HG02870 (cell line): ENCODE measurements at regions not wholly inside any gene's neighbourhood (a gene's known extent, or its start where the extent isn't known, plus 50 kb on each side); places are given as distances from the start of the nearest gene placed in this dataset.
"Not testable (repeated sequence)": the region's sequence is repeated elsewhere in the genome, so short reads cannot be mapped to it uniquely, and the experiment has no call there.

Source experiments
- ATAC-seq: cut with Tn5 transposase; IDR thresholded peaks from one replicate; pipeline ENCODE4 v1.9.1; 2021; ENCODE audit warnings: mild to moderate bottlenecking, moderate library complexity; ENCODE audit not compliant: unreplicated experiment

DNA sequence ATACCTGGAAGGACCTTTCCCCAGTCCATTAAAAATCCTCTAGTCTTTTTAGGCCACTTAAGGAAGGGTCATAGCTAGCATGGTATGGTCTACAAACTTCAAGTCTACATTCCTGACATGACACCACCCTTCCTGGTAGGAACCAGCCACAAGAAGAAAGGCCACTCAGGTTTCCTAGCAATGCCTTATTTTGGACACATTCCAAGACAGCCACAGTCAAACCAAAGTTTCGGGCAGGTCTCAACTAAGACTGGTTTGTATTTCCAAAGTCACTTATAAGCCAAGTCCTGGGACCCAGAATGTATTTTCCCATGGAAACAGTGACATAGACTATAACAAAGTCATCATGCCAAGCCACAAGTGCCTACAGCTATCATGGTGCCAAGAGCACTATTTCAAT is 50.6 kb upstream of the SLC44A3 start:
- no peak for ATAC-seq

- no peak for ATAC-seq
These were observed 52.1 kb upstream of the SLC44A3 start for GRCh38 chr1:94768036-94768435.

GRCh38 chr1:94765958-94766357 is 54.2 kb upstream of the SLC44A3 start:
- ATAC-seq: no peak

GRCh38 chr1:94759188-94759587 is 61.0 kb upstream of the SLC44A3 start:
- no peak for ATAC-seq

DNA sequence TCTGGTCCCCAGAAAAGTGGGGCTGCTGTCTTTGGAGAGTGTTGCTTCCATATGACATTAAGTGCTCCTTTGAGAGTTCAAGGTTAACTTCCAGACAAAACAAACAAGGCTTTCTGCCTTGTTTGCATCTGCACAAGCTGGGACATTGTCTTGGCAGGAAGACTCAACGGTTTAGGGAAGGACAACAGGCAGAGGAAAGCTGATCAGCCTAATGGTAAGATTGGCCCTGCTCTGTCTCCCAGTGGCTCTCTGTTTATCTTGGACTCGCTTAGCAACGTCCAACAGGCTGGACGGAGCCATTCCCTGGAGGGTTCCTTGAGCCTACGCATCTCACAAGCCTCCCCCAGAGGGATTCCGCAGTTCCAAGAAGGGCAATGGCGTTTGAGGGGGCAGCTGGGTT is 62.2 kb upstream of the SLC44A3 start:
- ATAC-seq: no peak

- no peak for ATAC-seq
These were observed 64.5 kb upstream of the SLC44A3 start for GRCh38 chr1:94755675-94756074.

DNA sequence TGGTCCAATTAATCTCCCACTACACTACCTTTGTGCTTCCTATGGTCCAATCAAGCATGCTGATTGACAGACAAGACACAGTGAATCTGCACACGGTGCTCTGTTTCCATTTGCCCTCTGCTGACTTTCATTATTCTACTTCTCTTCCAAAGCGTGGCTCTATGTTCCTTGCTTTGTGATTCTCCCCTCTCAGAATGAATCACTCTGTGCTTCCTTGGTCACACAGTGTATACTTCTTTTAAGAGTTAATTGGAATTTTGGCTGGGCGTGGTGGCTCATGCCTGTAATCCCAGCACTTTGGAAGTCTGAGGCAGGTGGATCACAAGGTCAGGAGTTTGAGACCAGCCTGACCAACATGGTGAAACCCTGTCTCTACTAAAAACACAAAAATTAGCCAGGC is 65.1 kb upstream of the SLC44A3 start:
- not testable (repeated sequence) for ATAC-seq

DNA sequence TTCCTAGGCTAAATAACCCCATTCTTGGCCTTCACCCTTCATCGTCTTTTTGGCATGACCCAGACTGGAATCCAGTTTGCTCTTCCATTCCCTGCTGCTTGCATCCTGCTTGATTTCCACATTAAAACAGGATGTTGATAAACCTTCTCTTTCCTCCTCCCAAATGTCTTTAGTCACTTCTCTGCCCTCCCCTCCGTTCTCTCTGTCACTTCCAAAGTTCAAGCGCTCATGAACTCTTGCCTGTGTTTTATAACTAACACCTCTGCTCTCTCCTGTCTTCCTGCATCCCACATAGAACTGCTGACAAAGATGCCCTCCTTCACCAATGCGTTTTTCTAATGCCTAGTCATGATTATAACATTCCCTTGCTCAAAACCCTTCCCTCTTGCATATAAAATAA is 65.6 kb upstream of the SLC44A3 start:
- ATAC-seq: no peak

DNA sequence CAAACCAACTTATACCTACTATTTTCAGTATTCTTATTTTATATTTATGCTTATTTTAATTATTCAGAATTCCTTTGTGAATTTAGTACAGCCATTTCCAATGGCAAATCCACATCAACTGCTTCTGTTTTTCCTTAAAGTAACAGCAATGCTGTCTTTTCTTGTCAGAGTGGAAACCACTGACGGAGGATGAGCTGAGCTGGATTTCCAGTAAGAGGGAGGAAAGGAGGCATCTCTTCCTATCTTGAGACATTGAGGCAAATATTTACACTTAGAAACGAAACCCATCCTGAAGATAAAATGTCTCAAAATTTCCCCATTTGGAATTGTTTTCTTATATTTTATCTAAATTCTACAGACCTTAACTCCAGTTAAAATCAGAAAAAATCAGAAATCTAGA is 66.1 kb upstream of the SLC44A3 start:
- no peak for ATAC-seq

DNA sequence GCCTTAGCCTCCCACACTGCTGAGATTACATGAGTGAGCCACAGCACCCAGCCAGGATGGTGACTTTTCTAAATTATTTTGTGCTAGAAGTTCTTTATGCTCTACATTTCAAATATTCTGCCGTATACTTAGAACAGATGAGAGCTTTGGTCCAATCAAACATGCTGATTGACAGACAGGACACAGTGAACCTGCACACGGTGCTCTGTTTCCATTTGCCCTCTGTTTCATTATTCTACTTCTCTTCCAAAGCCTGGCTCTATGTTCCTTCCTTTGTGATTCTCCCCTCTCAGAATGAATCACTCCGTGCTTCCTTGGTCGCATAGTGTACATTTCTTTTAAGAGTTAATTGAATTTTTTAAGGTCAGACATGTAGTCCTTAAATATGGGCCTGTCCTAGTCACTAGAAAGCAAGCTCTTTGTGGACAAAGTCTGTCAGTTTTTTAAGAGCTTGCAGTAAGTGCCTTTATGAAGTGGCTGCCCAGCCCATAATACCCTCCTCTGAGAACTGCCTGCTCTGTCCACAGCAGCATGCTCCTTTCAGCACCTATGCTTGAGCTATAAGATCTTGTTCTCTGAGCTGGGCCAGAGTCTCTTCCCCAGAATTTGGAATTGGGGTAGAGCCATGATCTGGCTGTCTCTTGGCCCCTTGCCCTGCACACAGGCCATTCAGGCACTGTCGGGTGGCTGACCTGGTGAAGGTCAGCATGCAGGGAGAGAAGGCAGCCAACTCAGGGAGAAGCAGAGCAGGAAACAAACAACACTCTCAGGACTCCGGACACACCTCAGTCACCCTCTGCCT is 66.8 kb upstream of the SLC44A3 start:
- ATAC-seq: no peak

DNA sequence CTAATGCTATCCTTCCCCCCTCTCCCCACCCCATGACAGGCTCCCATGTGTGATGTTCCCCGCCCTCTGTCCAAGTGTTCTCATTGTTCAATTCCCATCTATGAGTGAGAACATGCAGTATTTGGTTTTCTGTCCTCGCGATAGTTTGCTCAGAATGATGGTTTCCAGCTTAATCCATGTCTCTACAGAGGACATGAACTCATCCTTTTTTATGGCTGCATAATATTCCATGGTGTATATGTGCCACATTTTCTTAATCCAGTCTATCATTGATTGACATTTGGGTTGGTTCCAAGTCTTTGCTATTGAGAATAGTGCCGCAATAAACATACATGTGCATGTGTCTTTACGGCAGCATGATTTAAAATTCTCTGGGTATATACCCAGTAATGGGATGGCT is 68.7 kb upstream of the SLC44A3 start:
- not testable (repeated sequence) for ATAC-seq

DNA sequence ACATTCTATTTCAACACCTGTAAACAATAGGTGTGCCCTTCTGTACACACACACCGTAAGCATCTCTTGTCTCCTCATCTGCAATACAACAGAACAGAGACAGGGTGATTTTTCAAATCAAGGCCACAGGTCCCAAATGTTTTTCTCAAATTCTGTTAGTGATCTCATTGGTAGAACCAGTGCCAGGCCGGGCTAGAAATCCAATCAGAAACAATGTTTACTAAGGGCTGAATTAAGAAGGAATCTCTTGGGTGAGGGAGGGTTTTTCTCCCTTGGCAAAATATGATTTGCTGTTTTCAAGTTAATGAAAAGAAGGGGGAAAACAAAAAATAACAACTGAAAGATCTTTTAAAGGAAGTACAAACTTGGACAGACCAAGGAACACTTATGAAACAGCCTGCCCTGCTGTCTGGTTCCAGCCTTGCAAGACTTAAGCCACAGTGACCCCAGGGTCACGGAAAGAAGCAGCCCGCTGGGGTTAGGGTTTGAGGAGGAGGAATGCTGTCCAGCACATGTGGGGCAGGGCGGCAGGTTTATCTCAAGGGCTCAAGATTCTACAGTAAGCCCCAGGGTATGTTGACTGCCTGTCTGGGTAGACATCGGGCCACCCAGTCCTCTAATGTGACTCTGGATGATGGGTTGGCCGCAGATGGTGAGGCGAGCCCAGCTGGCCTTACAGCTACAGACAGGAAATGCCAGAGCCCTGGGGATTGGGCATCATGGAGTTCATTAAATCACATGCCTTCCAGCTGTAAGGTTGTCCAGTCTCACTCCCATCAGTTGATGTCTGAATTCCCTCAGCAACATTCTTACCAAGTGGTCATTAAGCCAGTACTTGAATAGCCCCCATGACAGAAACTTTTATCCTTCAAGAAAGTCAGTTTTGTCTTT is 73.3 kb upstream of the SLC44A3 start:
- no peak for ATAC-seq

DNA sequence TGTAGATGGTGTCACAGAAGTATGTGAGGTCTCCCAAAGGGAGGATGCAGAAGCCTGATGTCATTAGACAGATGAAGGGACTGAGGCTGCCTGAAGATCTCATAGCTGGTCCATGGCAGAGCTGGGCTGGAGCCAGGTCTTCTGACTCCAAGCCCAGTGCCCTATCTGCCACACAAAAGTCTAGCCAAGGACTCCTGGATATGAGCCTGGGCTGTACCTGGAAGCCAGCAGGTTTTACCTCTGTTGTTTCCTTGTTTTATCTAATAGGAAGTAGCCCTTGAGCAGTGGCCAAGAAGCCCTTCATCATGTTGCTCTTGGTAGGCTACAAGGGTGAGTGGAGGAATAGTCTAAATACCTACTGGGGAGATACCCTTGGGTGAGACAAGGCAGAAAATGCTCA is 74.4 kb upstream of the SLC44A3 start:
- no peak for ATAC-seq

DNA sequence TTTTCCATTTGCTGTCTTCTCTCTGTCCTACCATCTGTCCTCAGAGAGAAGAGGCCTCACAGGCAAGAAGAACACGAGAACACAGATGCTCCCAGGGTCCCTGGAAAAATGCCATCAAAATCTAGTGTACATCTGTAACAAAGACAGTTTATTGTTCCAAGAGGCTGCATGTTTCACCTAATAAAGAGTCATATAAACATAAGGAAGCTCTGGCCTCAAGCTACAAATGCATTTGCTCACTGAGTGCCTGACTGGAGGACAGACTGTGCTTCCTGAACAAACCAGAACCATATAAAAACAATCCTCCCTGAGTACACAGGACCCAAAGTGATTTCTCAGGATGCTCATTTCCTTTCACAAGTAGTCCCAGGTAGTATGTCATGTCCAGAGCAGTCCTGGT is 76.3 kb upstream of the SLC44A3 start:
- no peak for ATAC-seq

DNA sequence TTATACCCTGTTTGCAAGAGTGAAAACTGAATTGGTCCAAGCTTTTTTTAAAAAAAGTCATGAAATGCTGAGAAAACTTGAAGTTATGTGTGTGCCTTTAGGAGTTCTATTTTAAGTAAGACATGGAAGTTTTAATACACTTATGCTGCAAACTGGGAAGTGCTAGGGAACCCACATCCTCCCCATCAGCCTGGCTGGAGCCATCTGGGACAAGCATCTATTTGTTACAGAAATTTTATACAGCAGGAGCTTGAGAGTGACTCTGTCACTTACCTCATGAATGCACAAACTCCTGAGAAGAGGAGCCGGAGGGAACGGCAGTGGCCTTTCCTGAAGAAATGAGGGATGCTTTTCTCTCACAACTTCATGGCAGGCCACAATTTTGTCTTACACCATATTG is 78.2 kb upstream of the SLC44A3 start:
- ATAC-seq: no peak

GRCh38 chr1:94741510-94741909 is 78.6 kb upstream of the SLC44A3 start:
- no peak for ATAC-seq

DNA sequence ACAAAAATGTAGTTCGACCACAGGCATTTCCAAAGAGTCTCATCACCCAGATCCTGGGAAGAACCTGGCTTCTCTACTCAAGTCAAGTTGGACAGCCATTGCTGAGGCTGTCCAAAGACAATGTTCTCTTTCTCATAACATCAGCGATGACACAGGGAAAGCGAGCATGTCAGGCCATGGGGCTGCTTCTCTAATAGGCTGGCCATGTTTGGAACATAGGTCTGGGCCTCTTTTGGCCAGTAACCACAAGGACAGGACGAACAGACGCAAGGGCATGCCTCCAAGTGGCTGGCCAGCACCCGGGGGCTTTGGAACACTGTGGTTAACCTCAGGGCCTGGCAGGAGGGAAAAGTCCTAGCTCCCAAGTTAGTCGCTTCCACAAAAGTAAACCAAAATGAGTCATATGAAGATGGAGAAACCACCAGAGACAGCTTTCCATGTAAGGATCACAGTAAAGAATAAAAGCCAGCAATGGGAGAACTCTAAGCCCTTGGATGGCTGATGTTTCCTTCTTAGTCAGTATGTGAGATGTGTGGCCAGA is 80.6 kb upstream of the SLC44A3 start:
- no peak for ATAC-seq

DNA sequence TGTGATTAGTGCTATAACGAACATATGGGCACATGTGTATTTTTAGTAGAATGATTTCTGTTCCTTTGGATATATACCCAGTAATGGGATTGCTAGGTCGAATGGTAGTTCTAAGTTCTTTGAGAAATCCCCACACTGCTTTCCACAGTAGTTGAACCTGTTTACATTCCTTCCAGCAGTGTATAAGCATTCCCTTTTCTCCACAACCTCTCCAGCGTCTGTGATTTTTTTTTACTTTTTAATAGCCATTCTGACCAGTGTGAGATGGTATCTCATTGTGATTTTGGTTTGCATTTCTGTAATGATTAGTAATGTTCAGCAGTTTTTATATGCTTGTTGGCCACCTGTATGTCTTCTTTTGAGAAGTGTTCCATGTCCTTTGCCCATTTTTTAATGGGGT is 81.8 kb upstream of the SLC44A3 start:
- ATAC-seq: no peak

DNA sequence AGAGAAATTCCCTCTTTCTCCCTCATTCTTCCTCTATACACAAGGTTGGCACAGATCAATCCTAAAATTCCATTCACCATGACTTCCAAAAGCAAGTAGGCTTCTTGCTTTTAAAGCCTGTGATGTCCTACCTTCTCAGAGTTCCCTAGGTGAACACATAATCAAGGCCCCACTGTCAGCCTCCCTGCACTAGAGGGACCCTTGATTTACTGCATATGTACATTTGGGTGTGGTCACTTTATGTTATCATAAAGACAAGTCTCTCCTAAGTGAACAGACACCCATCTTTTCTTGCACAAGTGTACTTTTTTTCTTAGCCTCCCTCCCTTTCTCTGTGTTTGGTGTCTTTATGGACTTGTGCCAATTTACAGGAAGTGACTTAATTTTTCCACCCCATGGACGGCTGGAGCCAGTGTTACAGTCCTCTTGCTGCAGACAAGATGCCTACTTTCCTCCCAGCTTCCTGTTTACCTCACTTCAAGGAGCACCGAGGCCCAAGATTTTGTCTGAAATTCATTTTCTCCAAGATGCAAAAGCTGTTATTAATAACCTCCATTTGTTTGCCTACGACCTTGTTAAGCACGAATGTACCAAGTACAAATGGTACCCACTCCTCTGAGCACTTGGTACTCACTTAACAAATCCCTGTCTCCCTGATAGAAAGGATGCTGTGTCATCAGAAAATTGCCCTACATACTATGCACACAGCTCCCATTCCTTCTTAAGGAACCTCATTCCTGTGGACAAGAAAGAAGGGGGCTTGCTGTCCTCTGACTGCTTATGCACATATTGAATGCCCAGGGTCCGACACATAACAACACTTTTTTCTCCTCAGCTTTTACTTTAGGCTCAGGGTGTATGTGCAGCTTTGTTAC is 82.8 kb upstream of the SLC44A3 start:
- no peak for ATAC-seq

GRCh38 chr1:94736549-94736948 is 83.6 kb upstream of the SLC44A3 start:
- no peak for ATAC-seq

DNA sequence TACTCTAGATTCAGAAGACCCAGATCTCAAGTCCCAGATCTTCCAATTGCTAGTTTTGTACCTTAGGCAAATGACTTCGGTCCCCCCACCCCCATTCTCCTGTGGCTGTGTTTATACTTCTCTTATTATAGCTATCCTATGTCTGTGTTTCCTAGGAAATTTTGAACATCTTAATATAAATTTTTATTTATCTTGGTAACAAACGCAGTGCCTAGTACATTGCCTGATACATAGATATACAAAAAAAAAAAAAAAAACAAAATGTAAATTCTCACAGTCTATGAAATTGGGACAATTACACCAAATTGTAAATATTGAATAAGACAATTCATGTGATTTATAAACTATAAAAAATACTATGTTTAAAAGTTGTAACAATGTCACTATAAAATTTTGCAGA is 84.1 kb upstream of the SLC44A3 start:
- ATAC-seq: no peak
